ENCODE measurements at regions not wholly inside any gene's neighbourhood (a gene's known extent, or its start where the extent isn't known, plus 50 kb on each side); places are given as distances from the start of the nearest gene placed in this dataset.

- TF ChIP-seq POLR2AphosphoS5 (IDR thresholded peaks at IDR 0.05) (no peak), CTCF (IDR thresholded peaks at IDR 0.05) (no peak), EP300 (IDR thresholded peaks at IDR 0.05; ENCODE audit: low read depth) (no peak), POLR2A (IDR thresholded peaks at IDR 0.05) (no peak)
These were observed 255.0 kb downstream of the CBLN1 start for GRCh38 chr16:49026566-49027181.
